Sigmoid colon (tissue), 6 donors: ENCODE measurements at regions not wholly inside any gene's neighbourhood (a gene's known extent, or its start where the extent isn't known, plus 50 kb on each side); places are given as distances from the start of the nearest gene placed in this dataset.

Experiments
- DNase-seq: peaks from one replicate; pipeline ENCODE4 v3.0.0-alpha.2; 2019
- H3K27ac ChIP-seq, 4 donors: fragments of 200-600 bp; sonication (generic); one replicate each; pipeline ENCODE4 v1.5.1; 2016 to 2019; ENCODE audit warnings: mild to moderate bottlenecking in 1 of 4
- H3K27me3 ChIP-seq, 3 donors: fragments of 200-600 bp; sonication (generic); one replicate each; pipeline ENCODE4 v1.5.1; 2019; ENCODE audit warnings: mild to moderate bottlenecking in 1 of 3
- H3K36me3 ChIP-seq, 4 donors: fragments of 200-600 bp; sonication (generic); one replicate each; pipeline ENCODE4 v1.5.1; 2016 to 2019
- H3K4me1 ChIP-seq, 4 donors: fragments of 200-600 bp; sonication (generic); one replicate each; pipeline ENCODE4 v1.5.1; 2017 to 2019
- H3K4me3 ChIP-seq, 4 donors: fragments of 200-600 bp; sonication (generic); one replicate each; pipeline ENCODE4 v1.5.1; 2017 to 2019; ENCODE audit warnings: mild to moderate bottlenecking in 2 of 4, moderate library complexity in 1 of 4
- H3K9me3 ChIP-seq, 4 donors: fragments of 200-600 bp in 3 of 4; sonication (generic) in 3 of 4; one replicate each; pipeline versions ENCODE4 v1.5.1 to v1.6.1; 2013 to 2019
- EP300 ChIP-seq, 4 donors: sonication (generic); formaldehyde crosslinking; IDR thresholded peaks; one replicate each; pipeline ENCODE4 v1.6.1; 2017; ENCODE audit warnings: antibody characterized with exemption in 4 of 4
- POLR2A ChIP-seq, 2 donors: fragments of 450-650 bp; IDR thresholded peaks; one replicate each; pipeline ENCODE4 v1.6.1; 2016; ENCODE audit warnings: antibody characterized with exemption in 2 of 2, mild to moderate bottlenecking in 2 of 2, moderate library complexity in 2 of 2
- POLR2AphosphoS5 ChIP-seq, 4 donors: sonication (generic); formaldehyde crosslinking; IDR thresholded peaks; one replicate each; pipeline ENCODE4 v1.6.1; 2017; ENCODE audit warnings: antibody characterized with exemption in 4 of 4
- WGBS, 2 donors: extraction: QIAGEN DNeasy Blood & Tissue Kit; methylation state at CpG; one replicate each; pipeline ENCODE4 v1.1.7; 2013; 5-methylcytosine and 5-hydroxymethylcytosine counted together
- intact Hi-C: fragments of 100-400 bp; cut with DNase I; formaldehyde crosslinking; loops from one replicate; pipeline ENCODE4 v1.15.1; 2023
- TF ChIP-seq, protein P1 (sequence below), 4 experiments: fragments of 450-650 bp in 3 of 4; fragments of 200-600 bp in 1 of 4; IDR thresholded peaks; one replicate each; pipeline ENCODE4 v1.5.1; 2016 to 2019; ENCODE audit warnings: antibody characterized with exemption in 4 of 4, mild to moderate bottlenecking in 3 of 4, moderate library complexity in 2 of 4
- donor health status: healthy with polysubstance abuse.
- donor health status: healthy.

GRCh38 chr14:55942826-55943225 is 175.4 kb upstream of the PELI2 start:
- Histone ChIP-seq H3K4me1 (peaks cover 0 to 10% (median 3%) of the 10 kb centered on the region in 4 donors), H3K4me3 (no peak overlapping the region), H3K9me3 (peaks cover 0 to 4% (median 0%) of the 10 kb centered on the region in 4 donors), H3K36me3 (no peaks in the 10 kb centered on the region), H3K27me3 (no peaks in the 10 kb centered on the region), H3K27ac (no peak overlapping the region)
- DNase-seq: no peak
- TF ChIP-seq, protein P1, sequence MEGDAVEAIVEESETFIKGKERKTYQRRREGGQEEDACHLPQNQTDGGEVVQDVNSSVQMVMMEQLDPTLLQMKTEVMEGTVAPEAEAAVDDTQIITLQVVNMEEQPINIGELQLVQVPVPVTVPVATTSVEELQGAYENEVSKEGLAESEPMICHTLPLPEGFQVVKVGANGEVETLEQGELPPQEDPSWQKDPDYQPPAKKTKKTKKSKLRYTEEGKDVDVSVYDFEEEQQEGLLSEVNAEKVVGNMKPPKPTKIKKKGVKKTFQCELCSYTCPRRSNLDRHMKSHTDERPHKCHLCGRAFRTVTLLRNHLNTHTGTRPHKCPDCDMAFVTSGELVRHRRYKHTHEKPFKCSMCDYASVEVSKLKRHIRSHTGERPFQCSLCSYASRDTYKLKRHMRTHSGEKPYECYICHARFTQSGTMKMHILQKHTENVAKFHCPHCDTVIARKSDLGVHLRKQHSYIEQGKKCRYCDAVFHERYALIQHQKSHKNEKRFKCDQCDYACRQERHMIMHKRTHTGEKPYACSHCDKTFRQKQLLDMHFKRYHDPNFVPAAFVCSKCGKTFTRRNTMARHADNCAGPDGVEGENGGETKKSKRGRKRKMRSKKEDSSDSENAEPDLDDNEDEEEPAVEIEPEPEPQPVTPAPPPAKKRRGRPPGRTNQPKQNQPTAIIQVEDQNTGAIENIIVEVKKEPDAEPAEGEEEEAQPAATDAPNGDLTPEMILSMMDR (IDR thresholded peaks at IDR 0.05): no peak
- TF ChIP-seq EP300 (IDR thresholded peaks at IDR 0.05) (no peak), POLR2A (IDR thresholded peaks at IDR 0.05) (no peak), POLR2AphosphoS5 (IDR thresholded peaks at IDR 0.05) (no peak)
- WGBS, 2 donors: 90 to 96% methylated on average over 1 of the region's 1 CpG
- intact Hi-C loops: no loop called here

DNA sequence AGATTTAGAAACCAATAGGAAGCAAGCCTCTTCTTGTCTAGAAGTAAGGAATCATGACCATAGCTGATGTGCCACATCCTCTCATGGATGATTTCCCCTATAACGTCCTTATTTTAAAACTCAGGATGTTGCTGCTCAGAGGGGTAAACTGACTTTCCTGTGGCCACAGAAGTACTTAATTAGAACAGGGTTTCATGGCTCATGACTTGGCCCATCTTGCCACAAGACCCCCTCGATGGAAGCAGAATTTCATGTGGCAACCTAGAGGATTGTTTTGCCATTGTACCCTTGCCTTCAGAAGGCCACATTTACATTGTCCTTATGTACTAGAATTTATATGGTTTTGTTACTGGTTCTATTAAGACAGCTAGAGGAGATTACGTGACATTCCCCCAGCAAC is 173.5 kb upstream of the PELI2 start:
- no peak for TF ChIP-seq POLR2A (IDR thresholded peaks at IDR 0.05)
- no peak for TF ChIP-seq EP300 (IDR thresholded peaks at IDR 0.05)
- TF ChIP-seq, protein P1 (IDR thresholded peaks at IDR 0.05): no peak
- no peak for TF ChIP-seq POLR2AphosphoS5 (IDR thresholded peaks at IDR 0.05)
- H3K36me3 ChIP-seq: no peaks in the 10 kb centered on the region
- no peak overlapping the region for H3K27ac ChIP-seq
- no peak for DNase-seq
- H3K27me3 ChIP-seq: no peaks in the 10 kb centered on the region
- 76 to 90% methylated on average over 3 of the region's 3 CpGs for WGBS, 2 donors
- no peak overlapping the region for H3K4me3 ChIP-seq
- H3K4me1 ChIP-seq: no peaks in the 10 kb centered on the region
- H3K9me3 ChIP-seq: peaks cover 0 to under 1% (median 0%) of the 10 kb centered on the region in 4 donors
- intact Hi-C loops: no loop called here

DNA sequence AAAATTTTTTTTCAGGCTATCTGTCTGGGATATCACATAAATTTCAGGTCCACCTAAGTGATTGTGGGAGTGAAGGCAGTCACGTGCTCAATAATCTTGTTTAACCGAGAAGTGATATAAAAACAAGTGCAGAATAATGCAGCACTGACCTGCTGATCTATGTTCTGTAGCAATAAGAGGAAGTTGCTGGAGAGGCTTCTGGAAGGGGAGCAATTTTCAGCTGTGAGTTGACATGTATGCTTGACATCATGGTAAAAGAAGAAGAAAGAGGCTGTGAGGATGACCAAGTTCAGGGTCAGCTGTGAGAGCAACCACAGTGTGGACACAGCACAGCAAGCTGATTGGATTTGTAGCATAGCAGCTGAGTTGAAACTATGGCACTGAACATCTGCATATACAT is 172.0 kb upstream of the PELI2 start:
- Histone ChIP-seq H3K36me3 (no peaks in the 10 kb centered on the region), H3K4me3 (no peak overlapping the region), H3K4me1 (no peaks in the 10 kb centered on the region), H3K27ac (no peak overlapping the region), H3K9me3 (no peaks in the 10 kb centered on the region), H3K27me3 (no peaks in the 10 kb centered on the region)
- 67 to 90% methylated on average over 2 of the region's 2 CpGs for WGBS, 2 donors
- intact Hi-C loops: no loop called here
- TF ChIP-seq POLR2A (IDR thresholded peaks at IDR 0.05) (no peak), EP300 (IDR thresholded peaks at IDR 0.05) (no peak), POLR2AphosphoS5 (IDR thresholded peaks at IDR 0.05) (no peak)
- TF ChIP-seq, protein P1 (IDR thresholded peaks at IDR 0.05): no peak
- no peak for DNase-seq

GRCh38 chr14:55948399-55948798 is 169.8 kb upstream of the PELI2 start:
- Histone ChIP-seq H3K36me3 (no peaks in the 10 kb centered on the region), H3K4me3 (no peak overlapping the region), H3K27me3 (no peaks in the 10 kb centered on the region), H3K9me3 (no peaks in the 10 kb centered on the region), H3K4me1 (no peaks in the 10 kb centered on the region), H3K27ac (no peak overlapping the region)
- intact Hi-C loops: no loop called here
- no peak for DNase-seq
- 90 to 91% methylated on average over 3 of the region's 3 CpGs for WGBS, 2 donors
- TF ChIP-seq, protein P1 (IDR thresholded peaks at IDR 0.05): no peak
- no peak for TF ChIP-seq POLR2A (IDR thresholded peaks at IDR 0.05)
- TF ChIP-seq EP300 (IDR thresholded peaks at IDR 0.05): no peak
- no peak for TF ChIP-seq POLR2AphosphoS5 (IDR thresholded peaks at IDR 0.05)

DNA sequence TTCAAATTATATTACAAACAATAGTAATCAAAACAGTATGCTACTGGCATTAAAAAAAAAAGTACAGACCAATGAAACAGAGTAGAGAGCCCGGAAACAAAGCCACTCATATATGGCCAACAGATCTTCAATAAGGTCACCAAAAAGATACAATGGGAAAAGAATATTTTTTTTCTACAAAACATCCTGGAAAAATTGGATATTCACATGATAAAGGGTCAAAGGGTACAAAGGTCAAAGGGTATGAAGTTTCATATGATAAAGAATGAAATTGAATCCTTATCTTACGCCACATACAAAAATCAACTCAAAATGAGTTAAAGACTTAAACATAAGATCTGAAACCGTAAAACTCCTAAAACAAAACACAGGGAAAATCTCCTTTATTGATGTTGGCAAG is 168.5 kb upstream of the PELI2 start:
- no peaks in the 10 kb centered on the region for H3K9me3 ChIP-seq
- DNase-seq: no peak
- no peaks in the 10 kb centered on the region for H3K27me3 ChIP-seq
- WGBS, 2 donors: 67 to 82% methylated on average over 3 of the region's 3 CpGs
- intact Hi-C loops: no loop called here
- TF ChIP-seq, protein P1 (IDR thresholded peaks at IDR 0.05): no peak
- TF ChIP-seq EP300 (IDR thresholded peaks at IDR 0.05) (no peak), POLR2AphosphoS5 (IDR thresholded peaks at IDR 0.05) (no peak), POLR2A (IDR thresholded peaks at IDR 0.05) (no peak)
- no peak overlapping the region for H3K27ac ChIP-seq
- H3K36me3 ChIP-seq: no peaks in the 10 kb centered on the region
- H3K4me1 ChIP-seq: no peaks in the 10 kb centered on the region
- no peak overlapping the region for H3K4me3 ChIP-seq
